ENCODE measurements at regions not wholly inside any gene's neighbourhood (a gene's known extent, or its start where the extent isn't known, plus 50 kb on each side); places are given as distances from the start of the nearest gene placed in this dataset.

GRCh38 chr15:58249646-58250312, 111.6 kb downstream of the AQP9 start:
- DNase-seq (ENCODE audit: low spot score) (no peak), ATAC-seq (no peak), FAIRE-seq (no peak)
- H4K20me1 ChIP-seq (ENCODE audit: insufficient read depth, low read length) = no peaks in the 10 kb centered on the region
- BruUV-seq (replicated peaks) = no TSS peak
- no peak overlapping the region for H3K9ac ChIP-seq (ENCODE audit: insufficient read depth, low read depth, low read length)
- H3K9me3 ChIP-seq (ENCODE audit: low read length) = no peaks in the 10 kb centered on the region
- no peaks in the 10 kb centered on the region for H3K36me3 ChIP-seq (replicated peaks in 1 of 2; ENCODE audit: control insufficient read depth in 1 of 2, insufficient read depth in 2 of 2, low read length in 2 of 2)
- TF ChIP-seq ZNF335 (CRISPR knock-in tag; IDR thresholded peaks at IDR 0.05) = no peak
- TF ChIP-seq JARID2 (CRISPR knock-in tag; IDR thresholded peaks at IDR 0.05; ENCODE audit: insufficient replicate concordance) = no peak
- TF ChIP-seq CSRNP1 (CRISPR knock-in tag; IDR thresholded peaks at IDR 0.05) = no peak
- no peak for TF ChIP-seq ZNF10 (CRISPR knock-in tag; IDR thresholded peaks at IDR 0.05; ENCODE audit: borderline replicate concordance, low read depth)
- no peaks in the 10 kb centered on the region for H3K27me3 ChIP-seq (ENCODE audit: control insufficient read depth in 1 of 2, insufficient read depth in 2 of 2, low read length in 2 of 2)
- H2AFZ ChIP-seq (ENCODE audit: low read length) = no peak overlapping the region
- ChIA-PET POLR2A (no interaction called here), CTCF (ENCODE audit: low intra/inter-chr PET ratio, low total read pairs) (no interaction called here)
- no peak overlapping the region for H3K27ac ChIP-seq (ENCODE audit: extremely low read length, insufficient read depth, low read length)
- no peaks in the 10 kb centered on the region for H3K4me1 ChIP-seq (ENCODE audit: insufficient read depth, low read length)
- no peak overlapping the region for H3K4me2 ChIP-seq (ENCODE audit: low read depth, low read length)
- 88% methylated on average over 7 of the region's 8 CpGs for WGBS (ENCODE audit: low lambda C conversion rate)
- H3K79me2 ChIP-seq (ENCODE audit: insufficient read depth, low read length) = no peaks in the 10 kb centered on the region
- intact Hi-C loops (cut with micrococcal nuclease; ENCODE audit: unreplicated experiment) = no loop called here
- in situ Hi-C loops (cut with HindIII; ENCODE audit: extremely low pct_ligation_motif_present, low pct_unique_long_range_greater_than_20kb) = loop anchor here (25.0 kb wide), 1 partner anchor 1238 kb away; no protein-coding TSS in a partner anchor
- no peak overlapping the region for H3K4me3 ChIP-seq (replicated peaks in 1 of 3; ENCODE audit: insufficient read depth in 1 of 3, low read depth in 2 of 3, low read length in 3 of 3)

GRCh38 chr15:58252586-58253323, 114.6 kb downstream of the AQP9 start:
- Histone ChIP-seq H3K9ac (ENCODE audit: insufficient read depth, low read depth, low read length) (no peak overlapping the region), H3K4me1 (ENCODE audit: insufficient read depth, low read length) (no peaks in the 10 kb centered on the region), H3K36me3 (replicated peaks in 1 of 2; ENCODE audit: control insufficient read depth in 1 of 2, insufficient read depth in 2 of 2, low read length in 2 of 2) (no peaks in the 10 kb centered on the region), H2AFZ (ENCODE audit: low read length) (no peak overlapping the region), H3K4me2 (ENCODE audit: low read depth, low read length) (no peak overlapping the region), H3K79me2 (ENCODE audit: insufficient read depth, low read length) (no peaks in the 10 kb centered on the region), H3K4me3 (replicated peaks in 1 of 3; ENCODE audit: insufficient read depth in 1 of 3, low read depth in 2 of 3, low read length in 3 of 3) (no peak overlapping the region), H3K27me3 (ENCODE audit: control insufficient read depth in 1 of 2, insufficient read depth in 2 of 2, low read length in 2 of 2) (no peaks in the 10 kb centered on the region), H4K20me1 (ENCODE audit: insufficient read depth, low read length) (no peaks in the 10 kb centered on the region), H3K9me3 (ENCODE audit: low read length) (no peaks in the 10 kb centered on the region), H3K27ac (ENCODE audit: extremely low read length, insufficient read depth, low read length) (no peak overlapping the region)
- FAIRE-seq = no peak
- DNase-seq (ENCODE audit: low spot score) = no peak
- TF ChIP-seq ZNF776 (CRISPR knock-in tag; IDR thresholded peaks at IDR 0.05) = no peak
- TF ChIP-seq, protein P1, sequence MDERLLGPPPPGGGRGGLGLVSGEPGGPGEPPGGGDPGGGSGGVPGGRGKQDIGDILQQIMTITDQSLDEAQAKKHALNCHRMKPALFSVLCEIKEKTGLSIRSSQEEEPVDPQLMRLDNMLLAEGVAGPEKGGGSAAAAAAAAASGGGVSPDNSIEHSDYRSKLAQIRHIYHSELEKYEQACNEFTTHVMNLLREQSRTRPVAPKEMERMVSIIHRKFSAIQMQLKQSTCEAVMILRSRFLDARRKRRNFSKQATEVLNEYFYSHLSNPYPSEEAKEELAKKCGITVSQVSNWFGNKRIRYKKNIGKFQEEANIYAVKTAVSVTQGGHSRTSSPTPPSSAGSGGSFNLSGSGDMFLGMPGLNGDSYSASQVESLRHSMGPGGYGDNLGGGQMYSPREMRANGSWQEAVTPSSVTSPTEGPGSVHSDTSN (CRISPR knock-in tag; IDR thresholded peaks at IDR 0.05) = no peak
- TF ChIP-seq GLI4 (CRISPR knock-in tag; IDR thresholded peaks at IDR 0.05; ENCODE audit: borderline replicate concordance) = no peak
- TF ChIP-seq IRF2 (CRISPR knock-in tag; IDR thresholded peaks at IDR 0.05) = no peak
- no peak for TF ChIP-seq ARHGAP35 (CRISPR knock-in tag; IDR thresholded peaks at IDR 0.05; ENCODE audit: borderline replicate concordance)
- CTCF ChIA-PET (ENCODE audit: low intra/inter-chr PET ratio, low total read pairs) = no interaction called here
- no TSS peak for BruUV-seq (replicated peaks)
- in situ Hi-C loops (cut with HindIII; ENCODE audit: extremely low pct_ligation_motif_present, low pct_unique_long_range_greater_than_20kb) = no loop called here
- POLR2A ChIA-PET = no interaction called here
- whole genome bisulfite sequencing (ENCODE audit: low lambda C conversion rate) = 66% methylated on average over 7 of the region's 7 CpGs
- no peak for ATAC-seq
- intact Hi-C loops (cut with micrococcal nuclease; ENCODE audit: unreplicated experiment) = no loop called here
